Tibial artery (tissue), 4 donors: ENCODE measurements at regions not wholly inside any gene's neighbourhood (a gene's known extent, or its start where the extent isn't known, plus 50 kb on each side); places are given as distances from the start of the nearest gene placed in this dataset.

Source experiments
- DNase-seq, 2 donors: peaks; one replicate each; pipeline ENCODE4 v3.0.0-alpha.2; 2019
- H3K27ac ChIP-seq, 2 donors: fragments of 200-600 bp; sonication (generic) in 1 of 2; 1 replicate in 1 of 2; 2 replicates in 1 of 2; pipeline ENCODE4 v1.5.1; 2018 to 2019; ENCODE audit warnings: mild to moderate bottlenecking in 1 of 2
- H3K27me3 ChIP-seq, 2 donors: fragments of 200-600 bp; sonication (generic) in 1 of 2; one replicate each; pipeline versions ENCODE4 v1.5.1 to v1.6.0; 2016 to 2019
- H3K36me3 ChIP-seq, 3 donors: fragments of 200-600 bp; sonication (generic) in 2 of 3; one replicate each; pipeline ENCODE4 v1.5.1; 2016 to 2019; ENCODE audit warnings: mild to moderate bottlenecking in 2 of 3
- H3K4me1 ChIP-seq, 4 donors: fragments of 200-600 bp; sonication (generic) in 2 of 4; 1 replicate in 3 of 4; 2 replicates in 1 of 4; pipeline ENCODE4 v1.5.1; 2016 to 2019
- H3K4me3 ChIP-seq, 2 donors: fragments of 200-600 bp; sonication (generic) in 1 of 2; 1 replicate in 1 of 2; 2 replicates in 1 of 2; pipeline ENCODE4 v1.5.1; 2018 to 2019; ENCODE audit warnings: mild to moderate bottlenecking in 2 of 2
- H3K9me3 ChIP-seq, 3 donors: fragments of 200-600 bp; sonication (generic) in 1 of 3; one replicate each; pipeline ENCODE4 v1.5.1; 2016 to 2019
- intact Hi-C: fragments of 100-400 bp; cut with DNase I; formaldehyde crosslinking; loops from one replicate; pipeline ENCODE4 v1.15.0; 2023; ENCODE audit warnings: low total_unique reads
- TF ChIP-seq, protein P1 (sequence below), 2 experiments: fragments of 200-600 bp in 1 of 2; fragments of 450-650 bp in 1 of 2; IDR thresholded peaks; one replicate each; pipeline ENCODE4 v1.5.1; 2017 to 2019; ENCODE audit warnings: antibody characterized with exemption in 2 of 2, mild to moderate bottlenecking in 1 of 2, moderate library complexity in 1 of 2

- no peaks in the 10 kb centered on the region for H3K27me3 ChIP-seq
- intact Hi-C loops: no loop called here
- no peaks in the 10 kb centered on the region for H3K9me3 ChIP-seq
- no peaks in the 10 kb centered on the region for H3K4me1 ChIP-seq
- no peak overlapping the region for H3K4me3 ChIP-seq
- DNase-seq: no peak
- TF ChIP-seq, protein P1, sequence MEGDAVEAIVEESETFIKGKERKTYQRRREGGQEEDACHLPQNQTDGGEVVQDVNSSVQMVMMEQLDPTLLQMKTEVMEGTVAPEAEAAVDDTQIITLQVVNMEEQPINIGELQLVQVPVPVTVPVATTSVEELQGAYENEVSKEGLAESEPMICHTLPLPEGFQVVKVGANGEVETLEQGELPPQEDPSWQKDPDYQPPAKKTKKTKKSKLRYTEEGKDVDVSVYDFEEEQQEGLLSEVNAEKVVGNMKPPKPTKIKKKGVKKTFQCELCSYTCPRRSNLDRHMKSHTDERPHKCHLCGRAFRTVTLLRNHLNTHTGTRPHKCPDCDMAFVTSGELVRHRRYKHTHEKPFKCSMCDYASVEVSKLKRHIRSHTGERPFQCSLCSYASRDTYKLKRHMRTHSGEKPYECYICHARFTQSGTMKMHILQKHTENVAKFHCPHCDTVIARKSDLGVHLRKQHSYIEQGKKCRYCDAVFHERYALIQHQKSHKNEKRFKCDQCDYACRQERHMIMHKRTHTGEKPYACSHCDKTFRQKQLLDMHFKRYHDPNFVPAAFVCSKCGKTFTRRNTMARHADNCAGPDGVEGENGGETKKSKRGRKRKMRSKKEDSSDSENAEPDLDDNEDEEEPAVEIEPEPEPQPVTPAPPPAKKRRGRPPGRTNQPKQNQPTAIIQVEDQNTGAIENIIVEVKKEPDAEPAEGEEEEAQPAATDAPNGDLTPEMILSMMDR (IDR thresholded peaks at IDR 0.05): no peak
- H3K27ac ChIP-seq: no peak overlapping the region
- H3K36me3 ChIP-seq: no peaks in the 10 kb centered on the region
These were observed 334.6 kb upstream of the GRM7 start for GRCh38 chr3:6526321-6526720.

DNA sequence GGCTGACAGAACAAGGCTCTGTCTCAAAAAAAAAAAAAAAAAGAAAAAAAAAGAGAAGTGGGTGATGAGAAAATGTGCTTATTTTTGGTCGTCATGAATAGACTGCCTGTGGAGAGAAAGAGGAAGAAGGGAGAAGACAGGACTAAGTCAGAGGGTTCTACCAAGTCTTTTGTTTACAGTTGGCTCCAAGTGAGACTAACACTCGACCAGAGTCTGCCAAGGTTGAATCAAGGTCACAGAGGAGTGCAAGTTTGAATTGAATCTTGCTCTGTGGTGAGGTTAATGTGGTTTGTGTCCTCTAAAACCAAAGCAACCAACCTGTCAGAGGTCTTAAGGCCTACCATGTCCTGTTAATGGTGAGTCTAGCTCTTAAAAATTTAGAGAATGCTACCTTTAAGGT lies 334.1 kb upstream of the GRM7 start:
- TF ChIP-seq, protein P1 (IDR thresholded peaks at IDR 0.05): no peak
- Histone ChIP-seq H3K9me3 (no peaks in the 10 kb centered on the region), H3K36me3 (no peaks in the 10 kb centered on the region), H3K4me1 (no peaks in the 10 kb centered on the region), H3K4me3 (no peak overlapping the region), H3K27ac (no peak overlapping the region), H3K27me3 (no peaks in the 10 kb centered on the region)
- no peak for DNase-seq
- intact Hi-C loops: no loop called here

DNA sequence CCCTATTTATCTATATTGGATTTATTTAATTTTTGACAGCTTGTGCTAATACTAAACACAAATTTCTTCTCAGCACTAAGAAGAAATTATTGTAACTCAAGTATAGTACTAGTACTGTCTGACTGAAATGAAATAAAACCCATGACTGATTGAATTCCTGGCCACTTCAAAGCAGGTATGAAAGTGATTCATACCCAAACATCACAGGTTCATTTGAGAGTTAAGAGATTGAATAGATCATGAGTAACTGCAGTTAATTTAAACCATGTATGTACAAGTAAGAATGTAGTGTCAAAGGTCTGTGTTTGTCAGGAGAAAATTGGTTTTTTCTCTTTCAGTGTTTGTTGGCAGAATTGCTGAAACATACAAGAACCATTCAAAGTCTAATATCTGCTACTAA lies 332.0 kb upstream of the GRM7 start:
- H3K36me3 ChIP-seq: no peaks in the 10 kb centered on the region
- intact Hi-C loops: no loop called here

DNA sequence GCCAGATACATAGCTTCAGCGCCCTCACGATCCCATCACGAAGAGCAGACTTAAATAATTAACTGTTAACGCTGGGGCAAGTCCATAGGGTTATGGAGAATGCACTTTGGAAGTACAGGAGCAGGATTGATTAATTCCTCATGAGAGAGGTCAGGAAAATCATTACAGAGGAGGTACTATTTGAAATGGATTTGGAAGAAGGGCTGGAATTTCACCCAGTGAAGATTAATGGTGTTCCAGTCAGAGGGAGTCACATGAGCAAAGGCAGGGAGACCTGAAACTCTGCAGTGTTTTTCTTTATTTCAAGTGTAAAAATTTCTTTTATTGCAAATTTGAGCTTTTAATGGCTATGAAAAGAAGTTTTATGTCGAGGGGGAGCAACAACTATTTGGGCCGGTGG lies 329.8 kb upstream of the GRM7 start:
- Histone ChIP-seq H3K27me3 (no peaks in the 10 kb centered on the region), H3K4me3 (no peak overlapping the region), H3K4me1 (no peaks in the 10 kb centered on the region), H3K36me3 (no peaks in the 10 kb centered on the region), H3K27ac (no peak overlapping the region), H3K9me3 (no peaks in the 10 kb centered on the region)
- intact Hi-C loops: no loop called here
- TF ChIP-seq, protein P1 (IDR thresholded peaks at IDR 0.05): no peak
- DNase-seq: no peak

More for the DNA sequence above, 332.0 kb upstream of the GRM7 start:
- Histone ChIP-seq H3K4me1 (no peaks in the 10 kb centered on the region), H3K9me3 (no peaks in the 10 kb centered on the region), H3K4me3 (no peak overlapping the region), H3K27me3 (no peaks in the 10 kb centered on the region), H3K27ac (no peak overlapping the region)
- DNase-seq: no peak
- TF ChIP-seq, protein P1 (IDR thresholded peaks at IDR 0.05): no peak

- TF ChIP-seq, protein P1 (IDR thresholded peaks at IDR 0.05): no peak
- H3K4me3 ChIP-seq: no peak overlapping the region
These were observed 328.8 kb upstream of the GRM7 start for GRCh38 chr3:6532101-6532500.

DNA sequence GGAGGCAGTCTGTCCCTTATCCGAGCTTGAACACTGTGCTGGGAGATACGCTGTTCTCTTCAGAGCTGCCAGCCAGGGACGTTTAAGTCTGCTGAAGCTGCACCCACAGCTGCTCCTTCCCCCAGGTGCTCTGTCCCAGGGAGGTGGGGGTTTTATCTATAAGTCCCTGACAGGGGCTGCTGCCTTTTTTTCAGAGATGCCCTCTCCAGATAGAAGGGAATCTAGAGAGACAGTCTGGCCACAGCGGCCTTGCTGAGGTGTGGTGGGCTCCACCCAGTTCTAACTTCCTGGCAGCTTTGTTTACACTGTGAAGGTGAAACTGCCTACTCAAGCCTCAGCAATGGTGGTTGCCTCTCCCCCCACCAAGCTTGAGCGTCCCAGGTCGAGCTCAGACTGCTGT lies 319.9 kb upstream of the GRM7 start:
- H3K4me1 ChIP-seq: no peaks in the 10 kb centered on the region
- H3K36me3 ChIP-seq: no peaks in the 10 kb centered on the region
- H3K9me3 ChIP-seq: peaks cover 0 to 6% (median 0%) of the 10 kb centered on the region in 3 donors
- DNase-seq: no peak
- H3K4me3 ChIP-seq: no peak overlapping the region
- TF ChIP-seq, protein P1 (IDR thresholded peaks at IDR 0.05): no peak
- no peaks in the 10 kb centered on the region for H3K27me3 ChIP-seq
- H3K27ac ChIP-seq: no peak overlapping the region
- intact Hi-C loops: no loop called here

More at GRCh38 chr3:6532101-6532500, 328.8 kb upstream of the GRM7 start:
- H3K27me3 ChIP-seq: no peaks in the 10 kb centered on the region
- DNase-seq: no peak
- no peaks in the 10 kb centered on the region for H3K36me3 ChIP-seq
- intact Hi-C loops: no loop called here
- no peak overlapping the region for H3K27ac ChIP-seq
- H3K9me3 ChIP-seq: no peaks in the 10 kb centered on the region
- no peaks in the 10 kb centered on the region for H3K4me1 ChIP-seq
